H9 (cell line): ENCODE measurements at regions not wholly inside any gene's neighbourhood (a gene's known extent, or its start where the extent isn't known, plus 50 kb on each side); places are given as distances from the start of the nearest gene placed in this dataset.

Experiments
- DNase-seq: peaks from one replicate; pipeline ENCODE4 v3.0.0-alpha.2; 2017
- H2AFZ ChIP-seq: one replicate; pipeline ENCODE4 v1.6.1; 2013; ENCODE audit warnings: mild to moderate bottlenecking, low read length, control low read depth, moderate library complexity
- H2AK5ac ChIP-seq: 2 replicates; pipeline ENCODE4 v1.6.1; 2013; ENCODE audit warnings: low read length, control low read depth, mixed read lengths; ENCODE audit not compliant: insufficient read length
- H2BK120ac ChIP-seq: one replicate; pipeline ENCODE4 v1.6.1; 2013; ENCODE audit warnings: low read depth, mild to moderate bottlenecking, low read length, control low read depth, inconsistent platforms; ENCODE audit not compliant: poor library complexity, severe bottlenecking
- H2BK12ac ChIP-seq: 2 replicates; pipeline ENCODE4 v1.6.1; 2013; ENCODE audit warnings: low read length, control low read depth, mixed read lengths, low read depth; ENCODE audit not compliant: insufficient read length
- H2BK15ac ChIP-seq: 2 replicates; pipeline ENCODE4 v1.6.1; 2013; ENCODE audit warnings: low read depth, low read length, control low read depth
- H2BK20ac ChIP-seq: one replicate; pipeline ENCODE4 v1.6.1; 2013; ENCODE audit warnings: low read depth, mild to moderate bottlenecking, low read length, control low read depth, inconsistent platforms; ENCODE audit not compliant: poor library complexity, severe bottlenecking
- H2BK5ac ChIP-seq: 2 replicates; pipeline ENCODE4 v1.6.1; 2013; ENCODE audit warnings: low read length, control low read depth, mixed read lengths; ENCODE audit not compliant: insufficient read length
- H3K14ac ChIP-seq: 2 replicates; pipeline ENCODE4 v1.6.1; 2013; ENCODE audit warnings: low read length, control low read depth; ENCODE audit not compliant: insufficient read depth
- H3K18ac ChIP-seq: 2 replicates; pipeline ENCODE4 v1.6.1; 2013; ENCODE audit warnings: low read depth, mild to moderate bottlenecking, mixed read lengths, low read length, control low read depth; ENCODE audit not compliant: insufficient read length
- H3K23ac ChIP-seq: 2 replicates; pipeline ENCODE4 v1.6.1; 2013; ENCODE audit warnings: low read length, control low read depth, mixed read lengths, low read depth; ENCODE audit not compliant: insufficient read length
- H3K23me2 ChIP-seq: 2 replicates; pipeline ENCODE4 v1.6.1; 2013; ENCODE audit warnings: low read depth, mild to moderate bottlenecking, mixed read lengths, low read length, control low read depth; ENCODE audit not compliant: insufficient read length, poor library complexity, severe bottlenecking
- H3K27ac ChIP-seq: 2 replicates; pipeline ENCODE4 v1.5.1; 2013; ENCODE audit warnings: low read length, control low read depth, mixed read lengths, low read depth; ENCODE audit not compliant: insufficient read length
- H3K27me3 ChIP-seq: 2 replicates; pipeline ENCODE4 v1.6.1; 2013; ENCODE audit warnings: low read length, control low read depth, inconsistent platforms; ENCODE audit not compliant: insufficient read depth
- H3K4ac ChIP-seq: 2 replicates; pipeline ENCODE4 v1.6.1; 2013; ENCODE audit warnings: low read depth, mild to moderate bottlenecking, control low read depth, inconsistent platforms, low read length, moderate library complexity
- H3K4me1 ChIP-seq: 2 replicates; pipeline ENCODE4 v1.6.1; 2013; ENCODE audit warnings: low read length, control low read depth, inconsistent platforms; ENCODE audit not compliant: insufficient read depth
- H3K4me2 ChIP-seq: 2 replicates; pipeline ENCODE4 v1.6.1; 2013; ENCODE audit warnings: low read length, control low read depth, mixed read lengths; ENCODE audit not compliant: insufficient read length, insufficient read depth
- H3K56ac ChIP-seq: 2 replicates; pipeline ENCODE4 v1.6.1; 2013; ENCODE audit warnings: low read depth, mild to moderate bottlenecking, mixed read lengths, low read length, control low read depth; ENCODE audit not compliant: insufficient read length
- H3K79me1 ChIP-seq: 2 replicates; pipeline ENCODE4 v1.6.1; 2013; ENCODE audit warnings: low read depth, mild to moderate bottlenecking, moderate library complexity, low read length, control low read depth, inconsistent platforms; ENCODE audit not compliant: insufficient read depth, poor library complexity, severe bottlenecking
- H3K79me2 ChIP-seq: 2 replicates; pipeline ENCODE4 v1.6.1; 2013; ENCODE audit warnings: low read length, control low read depth, inconsistent platforms; ENCODE audit not compliant: insufficient read depth
- H3K9ac ChIP-seq: 2 replicates; pipeline ENCODE4 v1.6.1; 2013; ENCODE audit warnings: low read length, control low read depth, mixed read lengths; ENCODE audit not compliant: insufficient read length; ENCODE audit errors: extremely low read depth
- H3K9me3 ChIP-seq: one replicate; pipeline ENCODE4 v1.6.1; 2013; ENCODE audit warnings: low read depth, low read length, inconsistent platforms; ENCODE audit not compliant: control insufficient read depth
- H3T11ph ChIP-seq: one replicate; pipeline ENCODE4 v1.6.1; 2013; ENCODE audit warnings: mild to moderate bottlenecking, low read length, control low read depth, inconsistent platforms
- H4K20me1 ChIP-seq: one replicate; pipeline ENCODE4 v1.6.1; 2013; ENCODE audit not compliant: control insufficient read depth, insufficient read length, insufficient read depth
- H4K5ac ChIP-seq: 2 replicates; pipeline ENCODE4 v1.6.1; 2013; ENCODE audit warnings: low read depth, mild to moderate bottlenecking, mixed read lengths, low read length, control low read depth; ENCODE audit not compliant: insufficient read length
- H4K8ac ChIP-seq: replicated peaks from 2 replicates; pipeline ENCODE4 v1.6.1; 2013; ENCODE audit warnings: low read length, control low read depth, mixed read lengths, low read depth; ENCODE audit not compliant: insufficient read length
- H4K91ac ChIP-seq: 2 replicates; pipeline ENCODE4 v1.6.1; 2013; ENCODE audit warnings: low read depth, mild to moderate bottlenecking, moderate library complexity, mixed read lengths, low read length, control low read depth; ENCODE audit not compliant: insufficient read length
- H3K27ac Mint-ChIP-seq, 3 experiments: 2 replicates in 2 of 3; 3 replicates in 1 of 3; pipeline ENCODE4 v1.8.0; 2020 to 2021; ENCODE audit warnings: mixed read lengths in 3 of 3, mild to moderate bottlenecking in 1 of 3, moderate library complexity in 1 of 3
- H3K27me3 Mint-ChIP-seq: 2 replicates; pipeline ENCODE4 v1.8.0; 2021; ENCODE audit warnings: low read depth, mild to moderate bottlenecking, moderate library complexity, mixed read lengths
- H3K36me3 Mint-ChIP-seq, 3 experiments: 2 replicates in 2 of 3; 3 replicates in 1 of 3; pipeline ENCODE4 v1.8.0; 2020 to 2021; ENCODE audit warnings: low read depth in 3 of 3, mixed read lengths in 3 of 3; ENCODE audit not compliant: insufficient read depth in 1 of 3
- H3K4me1 Mint-ChIP-seq, 2 experiments: 2 replicates each; pipeline ENCODE4 v1.8.0; 2020; ENCODE audit warnings: mixed read lengths in 2 of 2
- H3K4me3 Mint-ChIP-seq, 2 experiments: 2 replicates in 1 of 2; 3 replicates in 1 of 2; pipeline ENCODE4 v1.8.0; 2020 to 2021; ENCODE audit warnings: mild to moderate bottlenecking in 2 of 2, mixed read lengths in 2 of 2, moderate library complexity in 1 of 2
- H3K9me3 Mint-ChIP-seq, 2 experiments: 2 replicates in 1 of 2; 3 replicates in 1 of 2; pipeline ENCODE4 v1.8.0; 2020; ENCODE audit warnings: mild to moderate bottlenecking in 2 of 2, mixed read lengths in 2 of 2, moderate library complexity in 1 of 2
- CTCF ChIP-seq: fragments of 200-600 bp; sonication (generic); conservative IDR thresholded peaks from 3 replicates; pipeline ENCODE4 v1.8.0; 2021; ENCODE audit warnings: antibody characterized with exemption, mild to moderate bottlenecking
- WGBS: extraction: QIAGEN DNeasy Blood & Tissue Kit; methylation state at CpG from one replicate; pipeline ENCODE4 v1.1.7; 2013; ENCODE audit warnings: missing lambda C conversion rate, low lambda C conversion rate, mixed read lengths; ENCODE audit not compliant: insufficient read length; ENCODE audit errors: extremely low coverage; 5-methylcytosine and 5-hydroxymethylcytosine counted together

GRCh38 chr13:48828962-48829411, 146.7 kb upstream of the FNDC3A start:
- Histone ChIP-seq H2BK5ac (no peak overlapping the region), H2BK20ac (no peak overlapping the region), H4K20me1 (no peaks in the 10 kb centered on the region), H3K79me2 (no peaks in the 10 kb centered on the region), H3K4me1 (peaks cover 5% of the 10 kb centered on the region; the same call in 1 of the 2 replicates), H3K27me3 (no peaks in the 10 kb centered on the region), H3K9me3 (peaks cover 13% of the 10 kb centered on the region), H3K18ac (no peak overlapping the region), H3K79me1 (no peaks in the 10 kb centered on the region), H4K5ac (no peak overlapping the region), H4K8ac (no peak overlapping the region), H3K27ac (no peak overlapping the region), H3K14ac (no peak overlapping the region), H3K4ac (no peak overlapping the region), H3T11ph (no peak overlapping the region), H3K56ac (no peak overlapping the region), H2BK15ac (no peak overlapping the region), H2BK120ac (peak overlapping the region; percentile 44), H3K4me2 (peak overlapping the region; percentile 22), H3K23ac (no peak overlapping the region), H3K9ac (no peak overlapping the region), H3K23me2 (no peaks in the 10 kb centered on the region), H2AFZ (peak overlapping the region; percentile 75), H2AK5ac (no peak overlapping the region), H4K91ac (no peak overlapping the region), H2BK12ac (no peak overlapping the region)
- Mint-ChIP-seq H3K4me1 (peaks cover 15 to 18% of the 10 kb centered on the region in 2 experiments), H3K27me3 (no peaks in the 10 kb centered on the region), H3K27ac (no peak overlapping the region), H3K4me3 (no peak overlapping the region), H3K36me3 (peaks cover 10 to 17% (median 11%) of the 10 kb centered on the region in 3 experiments), H3K9me3 (peaks cover 16 to 17% of the 10 kb centered on the region in 2 experiments)
- peak; percentile 38 for DNase-seq
- WGBS: no CpG with 5 or more reads among the region's 2 CpGs
- TF ChIP-seq CTCF: no peak
